RCC 7860 (cell line): ENCODE measurements at regions not wholly inside any gene's neighbourhood (a gene's known extent, or its start where the extent isn't known, plus 50 kb on each side); places are given as distances from the start of the nearest gene placed in this dataset.

Experiments used
- DNase-seq: peaks from one replicate; pipeline ENCODE4 v3.0.0-alpha.2; 2015; ENCODE audit warnings: low spot score
- FAIRE-seq: peaks from 2 replicates; lab custom pipeline; 2012; peaks lifted over from hg19 to GRCh38; lab: Jason Lieb, UNC

- FAIRE-seq (no peak), DNase-seq (no peak)
Observed at GRCh38 chr9:107635803-107636174, 146.2 kb upstream of the KLF4 start.

GRCh38 chr9:107635101-107635802 is 145.7 kb upstream of the KLF4 start:
- FAIRE-seq (no peak), DNase-seq (no peak)

DNA sequence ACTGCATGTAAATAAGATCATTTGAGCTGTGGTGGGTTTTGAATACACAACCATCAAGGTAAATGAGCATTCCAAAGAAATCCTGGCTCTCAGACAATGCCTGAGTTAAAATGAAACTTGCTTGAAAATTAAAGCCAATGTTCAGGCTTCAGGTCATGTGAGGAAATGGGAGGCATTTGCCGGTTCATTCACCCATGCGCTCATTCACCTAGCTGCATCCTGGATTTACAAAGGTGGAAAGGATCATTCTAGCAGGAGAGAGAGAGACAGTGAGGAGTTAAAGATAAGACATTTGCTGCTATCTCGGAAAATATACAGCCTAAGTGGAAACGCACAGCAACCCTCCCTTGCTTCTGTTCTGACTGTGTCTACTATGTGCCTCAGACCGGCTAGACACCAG is 143.8 kb upstream of the KLF4 start:
- no peak for FAIRE-seq
- no peak for DNase-seq

DNA sequence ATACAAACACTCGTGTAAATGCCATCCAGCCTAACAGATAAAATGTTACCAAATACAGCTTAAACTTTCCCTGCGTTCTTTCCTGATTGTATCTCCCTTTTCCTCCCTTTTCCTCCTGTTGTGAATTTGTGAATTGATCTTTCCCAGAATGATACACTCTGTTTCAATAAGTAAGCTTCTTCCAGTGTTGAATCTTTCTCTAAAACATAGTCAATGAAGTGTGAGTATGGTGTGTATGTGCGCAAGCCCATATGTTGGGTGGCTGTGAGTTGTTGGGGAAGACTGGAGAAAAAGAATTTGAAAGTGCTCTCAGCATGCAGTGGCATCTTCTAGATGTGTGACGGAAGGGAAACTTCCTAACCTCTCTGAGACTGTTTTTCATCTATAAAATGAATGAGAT is 143.1 kb upstream of the KLF4 start:
- no peak for FAIRE-seq
- no peak for DNase-seq

DNA sequence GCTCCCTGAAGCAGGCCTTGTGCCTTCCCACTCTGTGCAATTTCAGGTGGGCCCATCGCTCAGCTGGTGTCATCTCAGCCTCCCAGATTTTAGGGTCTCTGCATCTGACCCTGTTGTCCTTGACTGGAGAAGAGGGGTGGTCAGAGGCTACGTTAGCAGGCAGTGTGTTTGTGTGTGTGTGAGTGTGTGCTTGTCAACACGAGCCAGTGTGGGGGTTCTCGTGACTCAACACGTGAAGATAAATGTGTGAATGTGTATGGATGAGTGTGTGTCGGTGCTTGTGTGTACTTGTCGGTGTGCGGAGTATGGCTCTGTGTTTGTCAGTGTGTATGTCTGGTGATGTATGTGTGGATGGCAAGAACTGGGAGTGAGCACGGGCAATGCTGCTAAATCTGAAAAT is 142.6 kb upstream of the KLF4 start:
- DNase-seq (no peak), FAIRE-seq (no peak)

GRCh38 chr9:107631788-107632187 is 142.2 kb upstream of the KLF4 start:
- DNase-seq, result no peak
- FAIRE-seq, result no peak

DNA sequence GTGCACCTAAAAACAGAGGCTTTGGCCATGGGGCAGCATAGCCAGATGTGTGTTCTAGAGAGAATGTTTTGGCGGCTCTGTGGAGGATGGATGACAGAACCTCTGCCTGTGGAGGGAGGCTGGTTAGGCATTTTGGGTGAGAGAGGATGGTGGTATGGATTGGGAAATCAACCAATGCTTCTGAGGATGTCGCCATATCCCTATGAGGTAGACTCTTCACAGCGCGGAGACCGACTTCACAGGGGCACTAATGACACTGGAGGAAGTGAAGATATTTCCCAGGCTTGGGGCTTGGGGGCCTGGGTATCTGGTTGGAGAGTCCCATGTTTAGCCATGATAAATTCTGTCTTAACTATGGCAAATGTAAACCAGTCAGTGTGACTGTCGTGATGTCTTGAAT is 140.6 kb upstream of the KLF4 start:
- no peak for FAIRE-seq
- DNase-seq, result no peak

GRCh38 chr9:107628444-107628843 is 138.9 kb upstream of the KLF4 start:
- FAIRE-seq, result no peak
- no peak for DNase-seq

- no peak for DNase-seq
- no peak for FAIRE-seq
Observed at GRCh38 chr9:107627781-107628180, 138.2 kb upstream of the KLF4 start.

GRCh38 chr9:107626118-107626517 is 136.5 kb upstream of the KLF4 start:
- no peak for FAIRE-seq
- DNase-seq, result no peak

GRCh38 chr9:107625383-107625984 is 135.9 kb upstream of the KLF4 start:
- no peak for DNase-seq
- no peak for FAIRE-seq

- no peak for DNase-seq
- no peak for FAIRE-seq
Observed at GRCh38 chr9:107624234-107624948, 134.8 kb upstream of the KLF4 start.

- DNase-seq (no peak), FAIRE-seq (no peak)
Observed at GRCh38 chr9:107621436-107621835, 131.9 kb upstream of the KLF4 start.

DNA sequence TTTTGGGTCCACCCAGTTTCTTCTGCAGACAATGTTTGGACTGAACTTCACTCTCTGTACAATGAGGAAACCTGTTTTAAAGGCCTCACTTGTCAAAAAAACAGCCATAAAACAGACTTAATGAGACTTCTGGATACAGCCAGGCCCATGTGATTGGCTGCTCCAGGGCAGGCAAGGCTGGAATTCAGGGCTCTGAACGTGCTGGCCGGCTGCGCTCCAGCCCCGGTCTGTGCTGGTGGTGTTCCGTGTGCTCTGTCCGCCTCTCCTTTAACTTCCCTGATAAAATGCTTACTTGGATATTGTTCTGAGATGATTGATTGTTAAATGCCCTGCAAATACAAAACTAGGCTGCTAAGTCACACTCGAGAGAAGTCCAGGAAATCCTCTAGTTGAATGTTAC is 131.2 kb upstream of the KLF4 start:
- no peak for FAIRE-seq

GRCh38 chr9:107620236-107620635 is 130.7 kb upstream of the KLF4 start:
- FAIRE-seq (no peak), DNase-seq (no peak)

More for the DNA sequence above, 131.2 kb upstream of the KLF4 start:
- no peak for DNase-seq

DNA sequence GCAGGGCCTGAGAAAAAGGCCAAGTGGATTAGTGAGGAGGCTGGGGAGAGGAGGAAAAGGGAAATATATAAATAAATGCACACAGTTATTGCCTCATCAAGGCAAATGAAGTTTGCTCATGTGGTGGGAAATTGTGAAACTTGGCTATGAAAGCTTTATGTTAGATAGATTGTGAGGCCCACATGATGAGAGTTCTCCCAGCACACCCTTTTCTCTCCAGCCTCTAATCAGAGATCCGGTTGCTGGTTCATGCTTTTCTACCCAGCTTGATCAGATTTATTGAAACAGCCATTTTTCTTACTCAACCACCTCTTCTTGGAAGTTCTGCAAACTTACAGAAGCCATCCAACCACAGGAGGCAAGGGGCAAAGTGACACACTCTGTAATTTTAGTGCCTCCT is 125.8 kb upstream of the KLF4 start:
- DNase-seq, result no peak

DNA sequence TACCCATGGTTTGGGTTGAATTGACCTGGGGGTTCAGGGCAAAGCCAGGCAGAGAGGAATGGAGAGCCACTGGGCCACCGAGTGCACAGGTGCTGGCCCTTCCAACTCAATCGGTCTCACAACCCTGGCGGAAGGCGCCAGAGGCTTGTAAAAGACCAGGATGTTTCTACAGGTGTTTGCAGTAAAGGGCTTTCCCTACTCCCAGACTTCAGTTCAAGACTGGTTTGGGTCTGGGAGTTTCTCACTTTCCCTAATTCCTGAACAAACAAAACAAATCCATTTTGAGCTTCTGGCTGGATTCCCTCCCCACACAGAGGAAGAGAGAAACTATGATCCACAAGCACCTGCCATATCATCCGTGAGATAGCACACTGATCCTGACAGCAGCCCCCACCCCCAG is 125.2 kb upstream of the KLF4 start:
- FAIRE-seq, result no peak
- no peak for DNase-seq

More for the DNA sequence above, 125.8 kb upstream of the KLF4 start:
- FAIRE-seq, result no peak

GRCh38 chr9:107613321-107613720 is 123.8 kb upstream of the KLF4 start:
- FAIRE-seq, result no peak
- DNase-seq, result no peak

DNA sequence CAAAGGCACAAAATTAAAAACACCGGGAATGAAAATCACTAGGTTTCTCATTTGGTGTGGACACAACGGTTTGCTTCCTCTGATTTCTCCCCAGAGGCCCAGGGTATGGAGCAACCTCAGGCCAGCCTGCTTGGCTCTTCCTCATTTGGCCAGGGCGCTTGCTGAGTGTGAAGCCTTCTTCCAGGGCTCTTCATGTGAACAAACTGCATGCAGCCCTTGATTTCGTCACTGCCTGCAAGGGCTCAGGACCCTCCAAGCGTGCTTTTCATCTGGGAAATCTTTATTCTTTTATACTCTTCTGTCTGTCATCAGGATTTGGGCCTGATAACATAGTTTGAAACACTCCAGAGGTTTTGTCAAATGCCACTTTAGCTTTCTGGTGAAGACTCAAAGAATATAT is 122.6 kb upstream of the KLF4 start:
- FAIRE-seq (no peak), DNase-seq (no peak)

DNA sequence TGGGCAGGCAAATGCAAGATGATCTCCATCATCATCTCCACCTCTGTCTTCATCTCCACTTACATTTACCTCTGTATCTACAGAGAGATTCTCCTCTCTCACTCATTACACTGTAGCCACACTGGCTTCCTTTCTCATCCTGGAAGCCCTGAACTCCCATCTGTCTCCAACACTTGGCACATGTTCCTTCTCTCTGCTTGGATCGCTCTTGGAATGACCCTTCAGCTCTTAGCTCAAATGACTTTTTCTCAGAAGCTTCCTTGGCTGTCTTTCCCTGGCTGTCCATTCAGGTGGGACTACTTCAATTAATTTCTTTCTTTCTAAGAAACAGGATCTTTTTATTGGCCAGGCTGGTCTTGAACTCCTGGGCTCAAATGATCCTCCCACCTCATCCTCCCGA is 120.0 kb upstream of the KLF4 start:
- FAIRE-seq, result no peak

DNA sequence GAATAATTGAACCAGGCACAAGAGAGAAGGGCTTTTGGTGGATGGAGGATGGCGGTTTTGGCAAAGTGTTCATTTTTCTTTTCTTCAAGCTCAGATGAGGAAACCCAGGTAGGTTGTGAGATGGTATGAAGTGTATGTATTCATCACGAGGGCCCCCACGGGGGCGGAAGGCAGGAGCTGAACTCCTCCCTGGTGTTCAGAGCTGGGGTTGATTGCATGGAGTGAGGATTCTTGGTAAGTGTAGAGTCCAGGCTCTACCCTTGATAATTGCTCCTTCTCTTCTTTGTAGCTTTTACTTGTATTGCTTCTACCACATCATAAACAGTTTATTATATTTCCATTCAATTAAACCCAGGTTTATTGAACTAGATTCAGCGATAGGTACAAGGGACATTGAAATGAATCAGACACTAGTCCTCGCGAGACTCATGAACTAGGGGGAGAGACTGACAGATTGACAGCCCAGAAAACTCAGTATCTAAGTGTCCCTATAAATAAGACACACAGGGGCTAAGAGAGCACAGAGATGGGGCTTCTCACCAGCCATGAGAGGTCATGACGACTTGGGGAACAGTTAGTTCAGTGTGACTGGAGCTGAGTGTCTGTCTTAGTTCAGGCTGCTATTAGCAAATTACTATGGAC is 116.7 kb upstream of the KLF4 start:
- FAIRE-seq (no peak), DNase-seq (no peak)

More for the DNA sequence above, 120.0 kb upstream of the KLF4 start:
- DNase-seq, result no peak

DNA sequence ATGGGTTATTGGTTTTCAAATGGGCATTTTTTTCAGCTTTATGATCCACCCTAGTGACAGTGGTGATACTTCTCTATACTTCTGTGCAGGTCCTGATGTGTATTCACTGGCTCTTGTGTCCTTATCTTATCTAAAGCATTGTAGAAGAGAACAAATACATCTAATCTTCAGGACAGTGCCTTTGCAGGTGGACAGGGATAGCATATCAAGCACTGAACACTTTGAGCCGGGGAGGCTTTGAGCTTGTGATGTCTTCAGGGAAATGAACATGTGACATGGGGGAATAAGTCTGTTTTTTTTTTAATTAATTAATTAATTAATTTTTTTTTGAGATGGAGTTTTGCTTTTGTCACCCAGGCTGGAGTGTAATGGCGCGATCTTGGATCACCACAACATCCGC is 115.5 kb upstream of the KLF4 start:
- FAIRE-seq, result no peak
- no peak for DNase-seq
